ENCODE measurements at regions not wholly inside any gene's neighbourhood (a gene's known extent, or its start where the extent isn't known, plus 50 kb on each side); places are given as distances from the start of the nearest gene placed in this dataset.
A peak's percentile ranks its signal among the peaks of the same experiment; 100 is the strongest.
"Not testable (repeated sequence)": the region's sequence is repeated elsewhere in the genome, so short reads cannot be mapped to it uniquely, and the experiment has no call there.

DNA sequence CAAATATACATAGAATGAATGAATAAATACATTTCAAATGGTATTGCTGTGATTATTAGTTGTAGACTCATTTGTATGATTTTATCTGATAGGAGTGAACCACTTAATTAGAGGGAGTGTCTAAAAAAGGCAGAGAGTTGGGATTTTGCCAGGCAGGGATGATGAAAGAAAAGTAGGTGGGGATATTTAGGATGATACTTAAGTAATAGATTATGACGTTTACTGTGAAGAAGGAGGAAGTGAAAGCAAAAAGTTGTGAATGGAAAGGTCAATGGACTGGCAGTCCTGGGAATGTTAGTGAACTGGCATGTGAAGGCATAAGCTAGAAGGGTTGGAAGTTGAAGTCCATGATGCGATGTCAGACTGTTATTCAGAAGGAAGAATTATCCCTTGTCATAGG is 917.1 kb downstream of the RAPGEF2 start:
- no peak for DNase-seq

DNA sequence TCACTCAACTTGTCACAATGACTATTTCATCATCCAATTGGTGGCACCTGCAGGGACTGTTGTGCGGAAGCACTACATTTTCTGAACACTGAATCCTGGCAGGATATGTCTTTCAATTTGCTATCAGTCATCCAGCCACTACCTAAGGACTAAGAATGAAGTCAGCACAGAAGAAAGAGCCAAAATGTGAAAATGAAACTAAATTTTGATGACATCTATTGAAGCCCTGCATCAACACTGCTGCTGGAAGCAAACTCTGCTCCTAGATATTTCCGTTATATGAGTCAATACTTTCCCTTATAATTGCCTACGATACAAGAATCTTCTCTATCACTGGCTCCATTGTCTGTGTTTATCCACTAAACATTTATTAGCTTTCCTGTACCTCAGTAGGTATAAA is 917.9 kb downstream of the RAPGEF2 start:
- DNase-seq = no peak

DNA sequence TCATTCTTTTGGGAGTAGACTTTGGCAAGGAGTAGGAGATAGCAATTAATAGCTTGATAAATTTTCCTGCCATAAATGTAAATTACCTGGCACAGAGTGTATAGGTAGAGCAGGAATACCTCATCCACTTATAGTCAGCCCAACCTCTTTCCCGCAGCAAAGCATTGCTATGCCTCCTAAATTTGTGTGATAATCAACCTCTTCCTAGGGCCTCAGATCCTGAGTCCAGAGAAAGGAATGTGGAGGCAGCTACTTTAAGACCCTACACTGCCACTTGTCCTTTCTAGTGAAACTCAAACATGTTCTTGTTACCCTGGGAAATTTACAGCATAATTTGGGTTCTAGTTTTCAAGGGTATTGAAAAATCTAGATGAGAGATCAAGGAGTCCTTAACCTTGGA is 919.0 kb downstream of the RAPGEF2 start:
- no peak for DNase-seq

DNA sequence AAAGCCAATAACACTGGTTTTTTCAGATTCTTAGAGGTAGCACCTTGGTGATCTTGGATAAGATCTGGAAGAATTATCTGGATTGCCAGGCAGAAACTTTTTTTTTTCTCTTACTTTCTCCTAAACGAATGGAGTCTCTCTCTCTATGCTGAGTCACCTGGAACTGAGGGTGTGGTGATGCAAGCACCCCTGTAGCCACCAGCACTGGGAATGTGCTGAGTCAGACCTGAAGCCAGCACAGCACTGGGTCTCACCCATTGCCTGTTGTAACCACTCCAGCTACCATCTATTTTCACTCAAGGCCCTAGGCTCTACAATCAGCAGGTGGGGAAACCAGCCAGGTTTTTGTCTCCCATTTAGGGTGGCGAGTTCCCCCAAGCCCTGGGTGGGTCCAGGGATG is 923.8 kb downstream of the RAPGEF2 start:
- DNase-seq = no peak

DNA sequence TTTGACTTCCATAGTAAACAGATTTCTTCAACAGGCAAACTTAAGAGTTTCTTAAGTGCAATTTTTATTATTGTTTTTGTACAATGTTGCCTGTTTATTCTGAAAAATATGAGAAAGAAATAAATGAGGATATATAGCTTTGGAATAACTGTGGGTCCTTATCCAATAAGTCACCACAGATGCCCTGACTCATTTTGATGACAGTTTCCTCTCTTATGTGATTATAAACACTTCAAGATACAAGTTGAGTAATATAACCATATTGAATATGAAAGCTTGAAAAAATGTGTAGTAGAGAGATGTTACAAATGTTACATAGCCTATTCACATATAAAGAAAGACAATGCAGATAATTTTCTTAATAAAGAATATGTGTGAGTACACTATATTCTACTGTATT is 931.6 kb downstream of the RAPGEF2 start:
- no peak for DNase-seq

DNA sequence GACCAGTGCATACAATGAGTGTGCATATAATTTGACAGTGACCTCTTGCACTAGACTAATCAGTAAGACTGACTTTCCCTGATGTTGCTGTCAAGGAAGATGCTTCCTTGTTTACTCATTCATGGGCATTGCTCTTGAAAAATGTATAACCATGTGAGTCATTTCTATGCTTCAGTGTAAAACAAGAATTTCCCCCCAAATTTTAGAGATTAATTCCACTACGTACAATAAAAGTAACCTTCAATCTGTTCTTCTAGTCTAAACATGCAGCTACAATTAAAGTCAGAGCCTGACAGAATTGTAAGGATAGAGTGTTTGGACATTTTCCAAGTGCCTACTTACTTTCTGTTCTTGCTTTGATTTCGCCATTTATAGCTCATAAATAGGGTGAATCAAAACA is 935.7 kb downstream of the RAPGEF2 start:
- no peak for DNase-seq

DNA sequence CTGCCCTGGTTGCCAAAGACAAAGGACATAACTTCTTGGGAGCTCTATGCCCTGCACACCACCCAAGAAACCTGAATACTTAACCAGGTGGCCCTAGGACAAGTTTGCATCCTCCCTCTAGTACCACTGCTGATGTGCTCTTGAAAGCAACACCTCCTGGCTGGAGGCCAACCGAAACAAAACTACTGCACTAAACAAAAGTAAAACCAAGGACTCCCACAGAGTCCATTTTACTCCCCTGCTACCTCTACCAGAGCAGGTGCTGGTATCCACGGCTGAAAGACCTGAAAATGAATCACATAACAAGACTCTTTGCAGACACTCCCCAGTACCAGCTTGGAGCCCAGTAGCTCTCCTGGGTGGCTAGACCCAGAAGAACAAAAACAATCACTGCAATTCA is 941.8 kb downstream of the RAPGEF2 start:
- no peak for DNase-seq

DNA sequence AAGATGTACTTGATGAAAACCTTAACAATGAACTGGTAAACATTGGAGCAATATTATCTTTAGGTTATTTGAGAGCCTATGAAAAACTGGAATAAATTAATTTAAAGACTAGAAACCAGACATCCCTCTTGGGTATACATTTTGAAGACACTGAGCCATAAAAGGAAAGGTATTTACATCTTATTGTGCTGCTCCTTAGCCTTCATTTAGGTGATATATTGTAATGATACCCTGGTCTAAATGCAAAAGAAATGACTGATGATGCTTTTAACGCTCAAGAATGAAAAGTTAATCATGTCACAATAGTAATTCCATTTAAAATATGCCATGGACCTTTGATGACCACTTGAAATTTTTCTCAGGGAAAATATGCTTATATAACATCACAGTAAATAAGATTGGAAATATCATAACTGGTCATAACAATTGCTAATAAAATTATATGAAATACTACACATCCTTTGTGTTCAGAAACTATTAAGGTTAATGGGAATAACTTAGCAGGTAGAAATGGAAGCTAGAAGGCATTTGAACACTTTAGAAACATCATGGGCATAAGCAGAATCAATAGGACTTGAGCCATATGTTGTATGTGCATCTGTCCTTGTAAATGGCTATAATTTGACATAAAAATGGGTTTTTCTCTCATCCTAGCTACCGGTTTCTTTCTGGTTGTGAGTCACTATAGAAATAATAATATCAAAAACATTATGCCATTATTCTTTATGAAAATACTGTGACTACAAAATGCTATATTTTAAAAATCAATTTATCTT is 979.7 kb downstream of the RAPGEF2 start:
- DNase-seq = no peak

DNA sequence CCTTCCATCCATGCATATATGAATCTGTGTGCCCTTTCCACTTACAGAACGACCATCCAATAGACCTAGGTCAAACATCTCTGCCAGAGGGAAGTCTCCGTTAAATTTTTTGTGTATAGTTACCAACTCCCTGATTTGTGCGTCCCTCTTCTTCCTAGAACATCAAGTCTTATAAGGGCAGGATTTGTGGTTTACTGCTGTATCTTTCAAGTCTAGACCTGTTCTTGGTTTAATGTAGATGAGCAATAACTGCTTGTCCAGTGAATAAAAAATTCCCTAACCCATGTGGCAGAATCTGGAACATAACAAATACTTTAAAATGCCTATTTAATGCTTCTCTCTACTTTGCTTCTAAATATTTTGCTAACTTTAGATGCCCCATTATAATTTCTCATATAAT is 988.8 kb downstream of the RAPGEF2 start:
- DNase-seq = no peak

DNA sequence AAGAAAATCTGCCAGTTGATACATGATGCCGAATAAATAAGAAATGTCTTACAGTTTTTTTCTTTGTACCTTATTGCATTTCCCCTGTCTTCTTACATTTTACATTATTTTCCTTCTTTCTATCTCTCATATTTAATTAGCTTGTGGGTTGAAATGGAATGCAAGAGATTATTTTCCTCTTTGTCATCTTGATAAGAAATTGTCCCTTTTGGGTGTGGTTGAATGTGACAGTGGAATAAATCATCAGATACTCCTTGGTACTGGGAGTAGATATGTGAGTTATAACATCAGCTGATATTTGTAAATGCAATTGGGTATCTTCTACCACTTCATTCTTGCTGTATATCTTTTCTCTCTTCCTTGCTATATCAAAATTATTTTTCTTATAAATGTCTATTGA is 997.4 kb downstream of the RAPGEF2 start:
- no peak for DNase-seq

DNA sequence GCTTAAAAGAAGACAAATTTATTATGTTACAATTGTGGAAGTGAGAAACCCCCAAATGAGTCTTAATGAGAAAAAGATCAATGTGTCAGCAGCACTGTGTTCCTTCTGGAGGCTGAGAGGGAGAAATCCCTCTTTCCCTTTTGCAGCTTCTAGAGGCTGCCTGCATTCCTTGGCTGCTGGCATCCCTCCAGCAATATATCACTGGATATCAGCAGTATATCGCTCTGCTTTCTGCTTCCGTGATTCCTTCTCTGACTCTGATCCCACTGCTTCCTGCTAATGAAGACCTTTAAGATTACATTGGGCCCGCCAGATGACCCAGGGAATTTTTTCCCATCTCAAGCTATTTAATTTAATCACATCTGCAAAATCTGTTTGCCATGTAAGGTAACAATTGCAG is 1008.0 kb downstream of the RAPGEF2 start:
- no peak for DNase-seq

DNA sequence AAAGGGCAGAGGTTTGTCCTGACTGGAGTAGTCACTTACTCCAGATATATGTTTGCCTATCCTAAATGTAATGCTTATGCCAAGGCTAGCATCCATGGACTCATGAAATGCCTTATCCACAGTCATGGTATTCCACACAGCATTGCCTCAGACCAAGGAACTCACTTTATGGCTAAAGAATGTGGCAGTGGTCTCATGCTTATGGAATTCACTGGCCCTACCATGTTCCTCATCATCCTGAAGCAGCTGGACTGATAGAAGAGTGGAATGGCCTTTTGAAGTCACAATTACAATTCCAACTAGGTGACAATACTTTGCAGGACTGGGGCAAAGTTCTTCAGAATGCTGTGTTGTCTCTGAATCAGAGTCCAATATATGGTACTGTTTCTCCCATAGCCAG is 1014.8 kb downstream of the RAPGEF2 start:
- DNase-seq = no peak

DNA sequence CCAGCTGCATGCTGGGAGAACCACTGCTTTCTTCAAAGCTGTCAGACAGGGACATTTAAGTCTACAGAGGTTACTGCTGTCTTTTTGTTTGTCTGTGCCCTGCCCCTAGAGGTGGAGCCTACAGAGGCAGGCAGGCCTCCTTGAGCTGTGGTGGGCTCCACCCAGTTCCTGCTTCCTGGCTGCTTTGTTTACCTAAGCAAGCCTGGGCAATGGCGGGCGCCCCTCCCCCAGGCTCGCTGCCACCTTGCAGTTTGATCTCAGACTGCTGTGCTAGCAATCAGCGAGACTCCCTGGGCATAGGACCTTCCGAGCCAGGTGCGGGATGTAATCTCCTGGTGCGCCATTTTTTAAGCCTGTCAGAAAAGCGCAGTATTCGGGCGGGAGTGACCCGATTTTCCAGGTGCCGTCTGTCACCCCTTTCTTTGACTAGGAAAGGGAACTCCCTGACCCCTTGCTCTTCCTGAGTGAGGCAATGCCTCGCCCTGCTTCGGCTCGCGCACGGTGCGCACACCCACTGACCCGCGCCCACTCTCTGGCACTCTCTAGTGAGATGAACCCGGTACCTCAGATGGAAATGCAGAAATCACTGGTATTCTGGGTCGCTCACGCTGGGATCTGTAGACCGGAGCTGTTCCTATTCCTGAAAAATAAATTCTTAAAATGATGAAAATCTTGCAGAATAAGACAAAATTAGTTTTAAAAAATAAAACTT is 1022.9 kb downstream of the RAPGEF2 start:
- not testable (repeated sequence) for DNase-seq

DNA sequence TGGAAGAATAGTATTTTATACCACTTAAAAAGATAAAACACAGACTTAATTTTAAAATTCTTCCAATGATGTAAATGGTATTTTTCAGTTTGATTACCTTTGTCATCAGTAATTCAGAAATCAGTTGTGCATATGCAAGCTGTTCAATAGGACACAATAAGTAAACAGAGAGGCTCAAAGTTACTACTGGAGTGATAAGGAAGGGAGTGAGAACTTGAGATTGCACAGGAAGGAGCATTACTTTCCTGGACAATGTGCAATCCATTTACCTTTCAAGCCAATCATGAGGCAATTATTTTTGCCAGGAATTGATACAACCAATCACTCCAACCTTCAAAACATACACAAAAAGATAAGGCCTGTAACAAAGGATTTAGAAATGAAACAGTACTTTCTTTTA is 1024.3 kb downstream of the RAPGEF2 start:
- no peak for DNase-seq

DNA sequence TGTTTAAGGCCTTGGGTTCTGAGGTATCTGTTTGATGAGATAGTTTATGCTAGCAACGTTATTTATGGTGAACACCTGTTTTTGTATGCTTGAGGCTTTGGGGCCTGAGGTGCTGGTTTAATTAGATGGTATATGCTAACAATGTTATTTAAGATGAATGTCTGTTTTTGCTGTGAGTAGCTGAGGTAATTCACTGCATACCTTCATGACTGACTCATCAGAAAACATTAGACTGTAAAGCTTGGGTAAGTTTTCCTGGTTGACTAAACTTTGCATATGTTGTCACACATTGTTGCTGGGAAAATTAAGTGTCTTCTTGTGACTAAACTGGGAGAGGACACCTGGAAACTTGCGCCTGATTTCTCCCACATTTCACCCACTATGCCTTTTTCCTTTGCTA is 1026.6 kb downstream of the RAPGEF2 start:
- DNase-seq = no peak

DNA sequence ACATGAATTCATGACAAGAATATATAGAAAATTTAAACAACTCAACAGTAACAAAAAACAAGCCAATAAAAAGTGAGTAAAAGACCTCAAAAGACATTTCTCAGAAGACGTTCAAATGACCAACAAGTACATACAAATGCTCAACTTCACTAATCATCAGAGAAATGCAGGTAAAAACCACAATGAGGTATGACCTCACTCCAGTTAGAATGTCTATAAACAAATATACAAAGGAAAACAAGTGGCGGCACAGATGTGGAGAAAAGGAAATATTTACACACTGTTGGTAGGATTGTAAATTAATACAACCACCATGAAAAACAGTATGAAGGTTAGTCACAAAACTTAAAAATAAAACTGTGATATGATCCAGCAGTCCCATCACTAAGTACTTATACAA is 1033.1 kb downstream of the RAPGEF2 start:
- DNase-seq = no peak

DNA sequence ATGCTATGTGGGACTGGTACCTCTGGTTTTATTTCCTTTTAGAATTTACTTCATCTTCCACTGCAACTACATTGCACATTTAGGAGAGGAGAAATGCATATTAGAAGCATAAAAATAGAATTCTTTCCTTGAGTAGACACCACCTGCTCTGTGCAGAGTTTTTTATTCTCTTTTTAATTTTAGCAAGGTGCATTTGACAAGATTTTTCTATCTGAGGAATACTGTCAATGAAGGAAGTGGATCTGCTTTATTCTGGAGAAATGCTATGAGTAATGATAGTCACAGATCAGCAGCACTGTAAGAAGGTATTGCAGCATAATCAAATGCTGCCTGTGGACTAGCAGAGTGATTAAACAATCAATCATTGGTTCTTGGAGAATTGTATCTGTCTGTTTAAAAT is 1038.3 kb downstream of the RAPGEF2 start:
- DNase-seq = no peak

DNA sequence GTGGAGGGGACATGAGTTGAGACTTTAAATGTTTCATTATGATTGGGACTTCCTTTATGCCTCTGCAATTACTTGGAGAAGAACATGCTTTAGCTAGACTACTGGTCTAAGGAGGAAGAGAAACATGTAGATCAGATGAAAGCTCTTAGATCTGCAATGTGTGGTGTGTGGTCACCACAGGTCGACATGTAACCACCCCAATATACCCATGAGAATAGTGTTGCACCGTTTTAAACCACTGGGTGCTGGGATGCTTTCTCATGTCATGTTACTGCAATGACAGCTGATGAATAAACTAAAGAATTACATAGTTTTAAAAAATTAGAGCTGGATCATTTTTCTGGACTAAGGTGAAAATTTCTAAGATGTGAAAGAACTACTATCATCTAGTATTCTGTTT is 1039.7 kb downstream of the RAPGEF2 start:
- no peak for DNase-seq

DNA sequence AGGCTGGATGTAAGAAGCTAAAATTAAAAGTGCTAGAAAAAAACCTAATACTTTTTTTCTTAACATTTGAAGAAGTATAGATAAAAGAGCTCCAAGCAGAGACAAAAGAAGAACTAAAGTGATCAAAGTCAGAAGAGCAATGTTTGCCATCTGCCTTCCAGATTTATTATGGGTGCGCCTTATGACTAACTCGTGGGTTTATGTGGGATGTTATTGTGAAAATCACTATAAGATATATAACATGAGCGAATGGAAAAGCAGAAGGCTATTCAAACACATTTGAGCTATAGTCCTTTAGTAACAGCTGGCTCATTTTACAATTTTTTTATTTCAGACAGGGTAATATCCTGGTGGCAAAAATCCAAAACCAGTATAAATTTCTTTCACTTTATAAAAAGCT is 1040.7 kb downstream of the RAPGEF2 start:
- peak in 1 of 58 donors; percentile 2 for DNase-seq

DNA sequence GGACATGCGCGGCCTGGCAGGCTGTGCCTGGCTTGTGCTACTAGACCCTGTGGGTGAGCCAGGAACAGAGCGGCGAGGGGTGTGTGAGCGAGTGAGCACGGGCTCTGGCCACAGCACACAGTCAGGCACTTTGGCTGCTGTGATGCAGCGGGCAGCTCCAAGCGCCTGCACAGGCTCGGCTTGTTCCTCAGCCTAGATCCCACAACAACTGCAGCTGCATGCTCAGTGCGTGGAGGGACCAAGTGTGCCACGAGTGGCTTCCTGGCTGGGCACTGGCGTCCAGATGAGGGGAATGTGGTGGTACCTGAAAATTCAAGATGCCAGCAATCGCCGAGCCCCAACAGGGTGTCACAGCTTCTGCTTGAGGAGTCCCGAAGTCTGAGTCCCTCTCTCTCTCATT is 1056.6 kb downstream of the RAPGEF2 start:
- no peak for DNase-seq

DNA sequence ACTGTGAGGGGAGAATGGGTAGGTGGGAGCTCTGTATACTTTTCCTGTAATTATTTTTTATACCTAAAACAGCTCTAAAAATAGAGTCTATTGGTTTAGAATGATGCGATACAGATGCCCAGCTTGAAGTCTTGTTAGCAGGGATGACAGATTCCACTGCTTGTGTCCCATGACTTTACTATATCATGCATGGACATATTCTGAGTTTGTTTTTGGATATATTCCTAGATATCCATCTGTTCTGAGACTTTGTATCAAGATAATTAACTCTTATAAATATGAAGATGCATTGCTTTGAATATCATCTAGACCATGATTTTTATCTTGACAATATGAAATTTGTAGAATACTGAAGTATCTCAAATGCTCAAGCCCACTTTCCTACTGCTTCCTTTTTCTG is 1058.1 kb downstream of the RAPGEF2 start:
- no peak for DNase-seq

DNA sequence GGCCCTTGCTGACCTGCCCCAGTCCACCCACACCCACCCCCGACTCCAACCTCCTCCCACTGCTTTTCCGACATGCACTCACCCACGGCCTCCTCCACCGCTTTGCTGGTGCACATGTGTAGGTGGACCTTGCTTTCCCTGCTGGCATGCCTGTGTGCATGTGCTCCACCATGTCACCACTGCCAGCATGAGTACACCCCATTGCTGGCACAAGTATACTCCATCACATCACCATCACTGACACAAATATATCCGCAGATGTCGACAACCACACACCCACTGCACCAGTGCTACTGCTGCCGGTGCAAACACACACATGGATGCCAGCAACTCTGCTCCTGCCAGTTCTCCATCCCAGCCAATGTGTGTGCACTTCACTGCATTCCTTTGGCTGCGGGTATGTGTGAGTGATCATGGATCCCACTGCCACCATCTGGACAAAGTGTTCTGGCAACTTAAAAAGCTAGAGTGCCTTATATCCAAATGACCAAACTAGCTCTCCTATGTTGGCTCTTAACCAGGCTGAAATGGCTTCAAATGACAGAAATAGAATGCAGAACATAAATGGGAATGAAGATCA is 1072.3 kb downstream of the RAPGEF2 start:
- no peak for DNase-seq

DNA sequence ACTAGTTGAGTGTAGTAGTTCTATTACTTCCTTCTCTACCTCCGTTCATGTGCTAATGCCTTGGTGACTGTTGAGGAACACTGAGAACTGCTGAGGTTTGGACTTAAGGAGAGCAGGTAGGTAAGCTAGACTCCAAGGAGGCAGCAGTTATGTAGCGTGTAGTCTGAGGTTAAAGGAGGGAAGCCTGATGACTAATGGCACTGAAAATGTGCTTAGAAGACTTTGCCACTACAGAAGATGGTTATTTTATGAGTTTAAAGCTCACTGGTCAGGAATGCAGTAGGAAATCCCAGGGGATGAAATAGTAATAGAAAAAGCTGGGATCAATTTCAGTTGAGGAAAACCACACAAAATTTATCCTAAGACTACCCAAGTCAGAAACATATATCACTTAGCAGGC is 1077.3 kb downstream of the RAPGEF2 start:
- no peak for DNase-seq

All from anterior cingulate cortex (tissue), 58 donors.